KBM-7 (cell line): ENCODE measurements at regions not wholly inside any gene's neighbourhood (a gene's known extent, or its start where the extent isn't known, plus 50 kb on each side); places are given as distances from the start of the nearest gene placed in this dataset.
"Not testable (repeated sequence)": the region's sequence is repeated elsewhere in the genome, so short reads cannot be mapped to it uniquely, and the experiment has no call there.

Experiments used
- DNase-seq: peaks from one replicate; pipeline ENCODE4 v3.0.0-alpha.2; 2015
- in situ Hi-C: fragments of 300-500 bp; cut with MboI; formaldehyde crosslinking; loops from 2 replicates; pipeline ENCODE4 v1.14.3; 2020; ENCODE audit warnings: low sequenced_read_pairs, low pct_unique_long_range_greater_than_20kb, mixed read lengths

DNA sequence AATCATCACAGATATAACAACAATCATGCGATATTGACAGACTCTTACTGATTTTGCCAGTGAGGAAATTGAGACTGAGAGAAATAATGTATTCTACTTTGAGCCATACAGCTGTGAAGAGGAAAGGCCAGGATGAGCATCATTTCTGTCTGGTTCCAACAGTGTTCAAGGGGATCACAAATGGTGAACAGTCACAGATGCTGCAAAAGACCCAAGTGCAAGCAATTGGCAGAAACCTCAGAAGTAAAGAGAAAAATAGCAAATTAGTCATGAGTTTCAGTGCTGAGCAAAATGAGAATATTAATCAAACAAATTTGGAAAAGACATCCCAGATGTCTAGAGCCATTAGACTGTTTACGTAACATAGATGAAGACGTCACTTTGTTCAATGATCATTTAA, 114.1 kb downstream of the RAB38 start:
- in situ Hi-C loops: no loop called here
- no peak for DNase-seq

DNA sequence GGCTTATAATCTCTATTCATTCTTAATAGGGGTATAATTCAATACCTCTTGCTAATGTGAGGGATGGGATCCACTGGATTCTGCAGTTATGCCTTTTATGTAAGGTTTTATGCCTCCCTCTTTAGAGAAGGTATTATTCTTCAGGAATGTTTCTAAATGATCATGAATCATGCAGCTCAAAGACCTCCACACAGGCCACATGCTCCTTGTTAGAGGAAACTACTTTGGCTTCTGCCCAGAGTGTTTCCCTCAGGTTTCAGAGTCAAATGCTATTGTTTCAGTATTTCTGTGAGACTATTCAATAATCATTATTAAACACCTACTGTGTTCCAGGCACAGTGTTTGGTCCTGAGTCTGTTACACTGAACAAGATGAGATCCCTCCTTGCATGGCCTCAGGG, 115.9 kb downstream of the RAB38 start:
- DNase-seq: no peak

DNA sequence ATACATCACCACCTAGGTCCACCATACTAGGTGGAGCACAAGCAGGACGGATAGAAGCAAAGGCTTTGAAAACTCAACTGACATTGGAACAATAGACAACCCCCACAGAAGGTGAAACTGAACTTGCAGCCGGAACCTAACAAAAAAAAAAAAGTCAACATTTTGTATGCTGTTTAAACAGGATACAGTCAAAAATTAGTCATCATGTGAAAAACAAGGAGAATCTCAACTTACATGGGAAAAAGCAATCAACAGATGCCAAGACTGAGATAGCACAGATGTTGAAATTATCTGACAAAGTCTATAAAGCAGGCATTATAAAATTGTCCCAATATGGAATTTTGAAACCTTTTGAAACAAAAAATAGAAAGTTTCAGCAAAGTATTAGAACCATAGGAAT, 123.8 kb downstream of the RAB38 start:
- in situ Hi-C loops: no loop called here
- no peak for DNase-seq

More for the DNA sequence above, 115.9 kb downstream of the RAB38 start:
- in situ Hi-C loops: no loop called here

DNA sequence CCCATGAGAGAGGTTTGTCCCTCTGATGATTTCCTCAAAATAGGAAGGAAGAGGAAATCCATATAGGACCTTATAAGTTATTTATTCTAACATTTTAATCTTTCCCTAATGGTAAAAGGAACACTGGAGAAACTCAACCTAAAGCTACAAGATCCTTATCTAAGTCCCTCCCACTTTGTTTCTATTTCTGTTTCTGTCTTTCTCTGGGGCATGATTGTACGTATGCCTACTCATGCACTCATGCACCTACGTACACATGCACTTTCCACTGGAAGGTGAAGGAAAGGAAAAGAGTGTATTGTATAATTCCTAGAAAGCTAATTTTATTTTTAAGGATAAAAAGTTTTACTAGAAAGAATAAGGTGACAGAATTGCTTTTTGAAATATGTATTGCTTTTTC, 125.0 kb downstream of the RAB38 start:
- peak; percentile 16 for DNase-seq
- in situ Hi-C loops: no loop called here

DNA sequence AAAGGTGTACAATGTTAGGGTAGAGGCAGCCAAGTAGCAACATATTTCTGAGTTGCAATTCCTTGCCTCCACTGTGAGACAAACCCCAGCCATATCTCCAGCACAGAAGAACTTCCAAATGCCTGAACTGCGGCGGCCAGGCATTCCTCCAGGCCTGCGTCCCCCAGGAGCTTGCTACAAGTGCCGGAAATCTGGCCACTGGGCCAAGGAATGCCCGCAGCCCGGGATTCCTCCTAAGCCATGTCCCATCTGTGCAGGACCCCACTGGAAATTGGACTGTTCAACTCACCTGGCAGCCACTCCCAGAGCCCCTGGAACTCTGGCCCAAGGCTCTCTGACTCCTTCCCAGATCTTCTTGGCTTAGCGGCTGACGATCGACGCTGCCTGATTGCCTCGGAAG, 130.0 kb downstream of the RAB38 start:
- in situ Hi-C loops, DNase-seq: not testable (repeated sequence)

DNA sequence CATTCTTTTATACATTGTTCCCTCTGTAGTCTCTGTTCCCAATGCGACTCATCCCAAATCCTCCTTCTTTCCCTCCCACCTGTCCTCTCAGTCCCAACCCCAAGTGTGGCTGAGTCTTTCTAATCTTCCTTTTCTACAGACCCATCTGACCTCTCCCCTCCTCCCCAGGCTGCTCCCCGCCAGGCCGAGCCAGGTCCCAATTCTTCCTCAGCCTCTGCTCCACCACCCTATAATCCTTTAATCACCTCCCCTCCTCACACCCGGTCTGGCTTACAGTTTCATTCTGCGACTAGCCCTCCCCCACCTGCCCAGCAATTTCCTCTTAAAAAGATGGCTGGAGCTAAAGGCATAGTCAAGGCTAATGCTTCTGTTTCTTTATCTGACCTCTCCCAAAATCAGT, 130.6 kb downstream of the RAB38 start:
- in situ Hi-C loops, DNase-seq: not testable (repeated sequence)

DNA sequence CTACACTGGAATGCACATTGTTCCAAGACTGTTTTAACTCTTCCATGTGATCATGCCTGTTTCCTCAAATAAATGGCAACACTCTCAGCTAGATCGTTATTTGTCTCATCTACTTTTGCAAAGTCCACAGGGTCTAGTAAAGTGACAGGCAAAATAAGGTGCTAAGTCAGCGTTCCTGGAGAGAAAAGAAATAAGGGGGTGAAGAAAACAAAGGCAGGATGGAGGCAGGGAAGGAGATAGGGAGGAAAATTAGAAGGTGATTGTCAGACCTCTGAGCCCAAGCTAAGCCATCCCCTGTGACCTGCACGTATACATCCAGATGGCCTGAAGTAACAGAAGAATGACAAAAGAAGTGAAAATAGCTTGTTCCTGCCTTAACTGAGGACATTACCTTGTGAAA, 132.1 kb downstream of the RAB38 start:
- no peak for DNase-seq
- in situ Hi-C loops: no loop called here

DNA sequence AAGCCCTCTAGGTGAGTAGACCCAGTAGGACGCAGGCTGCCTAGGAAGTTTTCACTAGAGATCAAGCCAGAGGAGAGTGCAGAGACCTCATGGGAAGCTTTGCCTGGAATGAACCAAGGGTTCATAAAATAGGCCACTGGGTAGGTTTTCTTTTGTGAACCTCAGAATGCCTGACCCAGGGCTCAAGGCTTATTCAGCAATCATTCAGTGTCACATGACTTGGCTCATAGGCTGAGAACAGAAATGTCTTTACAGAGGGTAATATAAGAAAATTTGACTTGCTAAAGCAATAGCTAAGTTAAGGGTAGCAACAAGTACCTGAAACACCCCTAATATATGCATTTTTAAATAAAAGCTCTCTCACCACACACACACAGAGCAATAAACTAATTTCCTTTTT, 132.6 kb downstream of the RAB38 start:
- no peak for DNase-seq
- in situ Hi-C loops: no loop called here

DNA sequence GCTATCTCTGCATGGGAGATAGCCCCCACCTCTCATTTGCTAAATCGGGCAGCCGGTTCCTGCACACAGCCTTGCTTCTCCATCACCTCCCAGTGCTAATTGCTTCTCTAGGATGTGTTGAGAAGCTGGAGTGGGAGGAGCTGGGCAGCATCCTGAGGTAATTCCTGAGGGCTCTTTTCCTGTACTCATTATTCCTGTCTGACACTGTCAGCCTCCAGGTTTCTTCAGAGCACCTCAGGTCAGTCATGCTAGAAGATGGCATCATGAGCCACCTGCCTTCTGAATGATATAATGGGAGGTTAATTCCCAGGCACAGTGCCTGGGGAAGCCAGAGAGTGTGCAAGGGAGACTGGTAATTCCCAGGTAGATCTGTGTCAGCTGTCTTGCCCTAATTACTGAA, 133.0 kb downstream of the RAB38 start:
- in situ Hi-C loops: no loop called here
- DNase-seq: no peak

DNA sequence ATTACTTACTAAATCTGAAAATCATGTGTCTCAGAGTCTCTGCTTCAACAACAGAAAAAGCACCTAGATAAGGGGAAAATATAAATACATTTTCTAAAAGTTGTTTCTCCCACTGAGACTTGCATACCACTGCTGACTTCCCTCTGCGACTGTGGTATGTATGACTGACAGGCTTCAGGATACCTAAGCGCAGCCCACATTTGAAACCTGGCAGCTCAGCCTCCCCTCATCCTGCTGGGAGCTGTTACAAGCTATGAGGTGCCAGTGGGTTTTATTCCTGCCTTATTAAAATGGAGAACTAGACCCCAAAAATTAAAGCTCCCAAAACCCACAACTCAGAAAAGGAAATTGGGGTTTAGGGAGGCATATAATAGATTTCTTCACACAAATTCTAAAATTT, 133.6 kb downstream of the RAB38 start:
- no peak for DNase-seq
- in situ Hi-C loops: no loop called here

DNA sequence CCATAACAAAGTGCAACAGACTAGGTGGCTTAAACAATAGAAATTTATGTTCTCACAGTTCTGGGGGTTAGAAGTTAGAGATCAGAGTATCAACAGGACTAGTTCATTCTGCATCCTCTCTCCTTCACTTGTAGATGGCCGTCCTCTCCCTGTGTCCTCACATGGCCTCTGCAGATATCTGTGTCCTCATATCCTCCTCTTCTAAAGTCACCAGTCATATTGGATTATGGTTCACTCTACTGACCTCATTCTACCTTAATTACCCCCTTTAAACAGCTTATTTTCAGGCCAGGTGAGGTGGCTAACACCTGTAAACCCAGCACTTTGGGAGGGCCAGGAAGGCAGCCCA, 135.1 kb downstream of the RAB38 start:
- in situ Hi-C loops: no loop called here
- DNase-seq: no peak

DNA sequence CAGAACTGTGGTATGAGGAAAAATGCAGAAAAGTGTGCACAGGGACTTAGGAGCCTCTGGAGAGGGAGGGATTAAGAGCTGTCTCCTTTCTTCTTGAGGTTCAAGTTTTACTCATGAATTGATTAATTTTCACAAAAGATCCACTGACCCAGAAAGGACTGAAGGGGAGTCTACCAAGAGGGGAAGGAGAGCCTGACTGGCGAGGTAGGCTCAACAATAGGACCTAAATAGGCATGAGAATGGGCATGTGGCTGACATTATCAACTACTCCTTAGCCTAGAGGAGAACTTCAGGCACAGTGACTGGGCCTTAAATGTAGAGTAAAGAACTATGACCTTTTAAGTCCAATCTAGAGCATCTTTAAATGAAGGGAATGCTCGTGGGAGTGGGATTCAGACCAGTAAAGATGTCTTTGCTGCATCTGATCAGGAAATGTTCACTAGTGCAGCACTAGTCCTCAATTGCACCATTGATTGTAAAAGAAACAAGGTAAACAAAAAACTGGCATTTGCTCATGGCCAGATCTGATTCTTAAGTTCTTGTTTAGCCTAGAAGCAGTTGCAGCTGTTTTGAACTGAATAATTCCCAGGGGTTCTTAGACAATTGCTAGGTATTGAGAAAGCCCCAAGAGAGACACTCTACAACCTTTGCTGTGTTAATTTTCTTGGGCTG, 135.6 kb downstream of the RAB38 start:
- in situ Hi-C loops: no loop called here
- no peak for DNase-seq

DNA sequence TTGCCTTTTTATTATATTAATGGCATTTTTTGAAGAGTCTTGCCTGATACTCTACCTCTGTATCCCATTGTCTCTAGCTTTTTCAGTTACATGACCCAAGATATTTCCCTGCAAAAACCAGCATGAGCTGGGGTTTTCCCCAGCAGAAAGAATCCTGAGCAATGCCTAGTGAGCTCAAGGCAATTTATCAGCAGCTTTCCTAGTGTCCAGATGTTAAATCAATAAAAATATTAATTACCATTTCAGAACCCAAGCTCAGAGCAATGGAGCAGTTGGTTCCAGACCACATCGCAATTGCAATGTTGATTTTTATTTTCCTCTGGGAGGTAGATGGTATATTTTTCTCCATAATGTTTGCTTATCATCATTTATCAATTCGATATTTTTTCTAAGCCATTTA, 137.2 kb downstream of the RAB38 start:
- in situ Hi-C loops: no loop called here
- DNase-seq: no peak

DNA sequence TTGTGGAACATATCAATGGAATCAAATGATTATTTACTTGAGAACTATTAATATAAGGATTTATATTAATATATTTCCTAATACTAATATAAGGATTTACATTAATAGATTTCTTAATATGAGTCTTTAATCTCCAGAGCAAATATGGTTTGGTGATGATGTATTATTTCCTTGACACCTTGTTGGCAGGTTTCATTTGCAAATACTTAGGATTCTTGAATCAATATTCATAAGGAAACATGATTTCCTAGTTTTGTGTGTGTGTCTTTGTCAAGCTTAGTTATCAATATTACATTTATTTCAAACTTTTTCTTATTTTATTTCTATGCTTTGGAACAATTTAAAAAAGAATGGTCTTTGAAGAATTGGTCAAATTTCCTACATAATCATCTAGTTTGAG, 138.5 kb downstream of the RAB38 start:
- in situ Hi-C loops: no loop called here
- DNase-seq: no peak

DNA sequence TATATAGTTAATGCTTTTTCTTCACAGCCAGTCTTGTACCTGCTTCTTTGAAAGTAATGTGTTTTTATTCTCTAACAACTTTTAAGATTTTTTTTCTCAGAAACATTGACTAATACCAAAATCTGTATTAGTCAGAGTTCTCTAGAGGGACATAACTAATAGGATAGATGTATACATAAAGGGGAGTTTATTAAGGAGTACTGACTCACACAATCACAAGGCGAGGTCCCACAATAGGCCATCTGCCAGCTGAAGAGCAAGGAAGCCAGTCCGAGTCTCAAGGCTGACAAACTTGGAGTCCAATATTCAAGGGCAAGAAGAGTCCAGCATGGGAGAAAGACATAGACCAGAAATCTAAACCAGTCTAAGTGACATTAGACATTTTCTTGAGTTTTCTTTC, 140.0 kb downstream of the RAB38 start:
- no peak for DNase-seq
- in situ Hi-C loops: no loop called here

DNA sequence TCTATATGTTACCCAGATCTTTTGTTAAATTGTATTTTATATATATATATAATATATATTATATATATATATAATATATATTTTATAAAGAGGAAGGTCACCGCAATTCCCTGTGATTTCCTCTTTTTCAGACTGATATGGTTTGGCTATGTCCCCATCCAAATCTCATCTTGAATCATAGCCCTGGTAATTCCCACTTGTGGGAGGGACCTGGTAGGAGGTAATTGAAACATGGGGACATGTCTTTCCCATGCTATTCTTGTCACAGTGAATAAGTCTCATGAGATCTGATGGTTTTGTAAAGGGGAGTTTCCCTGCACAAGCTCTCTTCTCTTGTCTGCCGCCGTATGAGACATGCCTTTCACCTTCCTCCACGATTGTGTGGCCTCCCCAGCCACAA, 157.6 kb downstream of the RAB38 start:
- in situ Hi-C loops: loop anchor here (25.0 kb wide), 1 partner anchor 520 kb away; no protein-coding TSS in a partner anchor
- DNase-seq: no peak

DNA sequence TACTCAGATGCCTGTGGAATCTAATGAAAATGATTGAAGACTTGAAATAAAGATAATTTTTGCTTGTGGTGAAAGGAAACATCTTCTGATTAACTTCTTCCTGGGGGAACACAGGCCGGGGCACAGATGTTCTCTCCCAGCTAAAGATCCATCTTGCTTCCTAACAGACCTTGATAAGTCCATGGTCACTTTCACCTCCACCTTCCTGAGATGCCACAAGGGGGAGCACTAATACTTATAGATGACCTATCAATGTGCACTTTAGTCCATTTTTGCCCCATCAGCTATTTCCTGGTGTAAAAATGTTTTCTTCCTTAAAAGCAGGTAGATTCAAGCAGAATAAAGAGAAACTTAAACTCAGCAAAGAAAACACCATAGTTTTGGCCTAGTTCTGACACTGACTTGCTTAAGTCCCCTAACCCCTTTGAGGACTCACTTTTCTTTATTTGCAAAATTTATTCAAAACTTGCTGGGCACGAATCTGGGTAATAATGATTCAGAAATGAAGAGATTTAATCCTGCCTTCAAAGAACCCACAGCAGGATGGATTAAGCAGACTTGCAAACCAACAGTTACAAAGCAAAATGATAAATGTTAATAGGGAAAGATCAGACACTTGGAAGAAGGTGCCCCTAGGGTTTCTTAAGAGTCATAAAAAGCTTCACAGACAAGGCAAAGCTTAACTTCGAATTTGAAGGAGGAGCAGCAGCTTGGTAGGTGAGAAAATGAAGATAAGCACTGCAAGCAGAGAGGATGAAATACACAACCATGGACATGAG, 158.7 kb downstream of the RAB38 start:
- in situ Hi-C loops: loop anchor here (25.0 kb wide), 1 partner anchor 521 kb away; no protein-coding TSS in a partner anchor

DNA sequence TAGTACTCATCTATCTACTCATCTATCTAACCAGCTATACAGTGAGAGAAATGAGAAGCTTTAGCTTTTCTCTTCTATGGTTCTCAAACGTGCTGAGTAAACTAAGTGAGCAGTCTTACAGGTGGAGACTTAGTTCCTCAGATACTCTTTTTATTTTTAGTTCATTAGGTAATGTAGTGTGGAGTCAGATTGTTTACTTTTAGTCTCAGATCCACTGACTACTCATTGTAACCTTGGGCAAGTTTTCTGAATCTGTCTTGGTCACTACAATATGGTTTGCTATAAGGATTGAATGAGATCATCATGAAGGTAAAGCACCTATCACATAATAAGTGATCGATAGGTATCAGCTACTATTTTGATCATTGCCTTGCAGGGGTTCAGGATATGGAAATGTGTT, 160.1 kb downstream of the RAB38 start:
- no peak for DNase-seq
- in situ Hi-C loops: loop anchor here (25.0 kb wide), 1 partner anchor 522 kb away; no protein-coding TSS in a partner anchor

More for the DNA sequence above, 158.7 kb downstream of the RAB38 start:
- peak; percentile 73 for DNase-seq

DNA sequence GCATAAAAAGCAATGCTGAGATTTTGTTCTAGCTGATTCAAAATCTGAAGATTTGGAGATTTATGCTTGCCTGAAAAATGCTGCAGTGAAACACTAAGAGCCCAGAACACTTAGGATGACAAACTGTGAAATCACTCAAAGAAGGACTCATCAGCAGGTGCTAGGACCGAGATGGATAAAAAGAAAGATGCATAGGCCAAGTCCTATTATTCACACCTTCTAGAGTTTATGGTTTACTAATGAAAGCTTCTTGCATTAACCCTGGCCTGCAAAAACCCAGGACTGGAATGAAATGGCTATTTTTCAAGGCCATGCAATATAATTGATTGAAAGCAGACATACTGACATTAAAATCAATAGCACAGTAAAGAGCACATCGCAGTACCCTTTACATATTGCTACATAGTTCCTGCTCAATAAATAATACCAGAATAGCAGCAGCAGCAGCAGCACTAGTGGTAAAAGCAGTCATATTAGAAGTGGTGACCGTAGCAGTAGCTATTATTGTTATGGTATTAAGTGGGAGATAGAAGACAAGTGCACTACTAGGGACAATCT, 161.7 kb downstream of the RAB38 start:
- in situ Hi-C loops: loop anchor here (25.0 kb wide), 1 partner anchor 524 kb away; no protein-coding TSS in a partner anchor

DNA sequence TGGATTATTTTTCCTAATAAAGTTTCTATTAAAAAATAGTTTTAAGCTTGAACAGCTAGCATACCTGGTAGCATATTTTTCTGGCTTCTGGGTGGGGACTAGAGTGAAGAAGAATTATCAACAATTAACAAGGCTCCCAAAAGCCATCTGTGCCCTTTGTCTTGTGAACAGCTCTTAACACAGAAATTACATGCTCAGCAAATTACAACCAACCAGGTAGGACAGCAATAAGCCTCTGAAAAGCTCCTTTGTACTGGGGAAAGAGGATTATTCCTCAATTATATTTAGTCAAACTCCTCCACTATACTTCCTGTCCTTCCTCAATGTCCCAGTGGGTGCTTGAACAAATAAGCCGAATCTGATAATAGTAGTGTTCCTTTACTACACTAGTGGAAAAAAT, 162.8 kb downstream of the RAB38 start:
- no peak for DNase-seq
- in situ Hi-C loops: loop anchor here (25.0 kb wide), 1 partner anchor 525 kb away; no protein-coding TSS in a partner anchor

More for the DNA sequence above, 161.7 kb downstream of the RAB38 start:
- no peak for DNase-seq
